HG03354 (cell line): ENCODE measurements at regions not wholly inside any gene's neighbourhood (a gene's known extent, or its start where the extent isn't known, plus 50 kb on each side); places are given as distances from the start of the nearest gene placed in this dataset.
A peak's percentile ranks its signal among the peaks of the same experiment; 100 is the strongest.
"Not testable (repeated sequence)": the region's sequence is repeated elsewhere in the genome, so short reads cannot be mapped to it uniquely, and the experiment has no call there.

Experiments used
- ATAC-seq: cut with Tn5 transposase; IDR thresholded peaks from one replicate; pipeline ENCODE4 v1.9.1; 2021; ENCODE audit warnings: mild to moderate bottlenecking; ENCODE audit not compliant: unreplicated experiment, poor library complexity, severe bottlenecking

DNA sequence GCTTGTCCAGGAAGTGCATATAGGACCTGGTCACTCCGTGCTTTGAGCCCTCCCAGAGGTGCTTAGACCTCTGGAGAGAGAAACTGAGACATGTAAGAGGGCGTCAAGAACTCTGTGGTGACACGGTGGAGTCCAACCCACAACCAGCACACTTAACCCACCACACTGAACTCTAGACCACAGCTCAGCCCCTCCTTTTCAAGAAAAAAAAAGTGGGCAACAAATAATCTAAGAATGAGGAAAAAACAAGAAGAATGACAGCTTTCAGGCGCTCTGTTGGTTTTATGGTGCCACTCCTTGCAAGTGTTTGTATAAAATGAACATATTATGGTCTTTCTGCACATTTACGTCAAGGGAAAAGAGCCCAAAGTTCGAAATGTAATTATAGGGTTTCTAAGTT lies 50.2 kb upstream of the SNAPC3 start:
- ATAC-seq = no peak

DNA sequence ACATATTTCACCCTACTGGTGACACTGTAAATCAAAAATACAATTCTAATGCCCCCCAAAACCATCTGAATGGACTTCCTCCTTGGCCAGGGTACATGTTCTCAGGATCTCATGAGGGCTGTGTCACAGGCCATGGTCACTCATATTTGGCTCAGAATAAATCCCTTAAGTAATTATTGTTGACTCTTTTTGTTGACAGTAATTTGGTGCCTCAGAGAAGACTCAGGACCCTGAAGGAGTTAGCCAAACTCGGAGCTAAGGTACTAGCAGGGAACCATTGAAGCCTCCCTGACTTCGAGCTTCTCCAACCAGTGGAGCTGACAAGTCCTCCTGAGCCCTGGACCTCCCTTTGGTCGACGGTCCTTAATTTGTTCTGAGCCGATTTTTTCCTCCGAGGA lies 51.2 kb upstream of the SNAPC3 start:
- no peak for ATAC-seq

GRCh38 chr9:15370466-15371447 lies 51.9 kb upstream of the SNAPC3 start:
- ATAC-seq = no peak

- ATAC-seq = no peak
Measured at GRCh38 chr9:15369871-15370270, 52.8 kb upstream of the SNAPC3 start.

DNA sequence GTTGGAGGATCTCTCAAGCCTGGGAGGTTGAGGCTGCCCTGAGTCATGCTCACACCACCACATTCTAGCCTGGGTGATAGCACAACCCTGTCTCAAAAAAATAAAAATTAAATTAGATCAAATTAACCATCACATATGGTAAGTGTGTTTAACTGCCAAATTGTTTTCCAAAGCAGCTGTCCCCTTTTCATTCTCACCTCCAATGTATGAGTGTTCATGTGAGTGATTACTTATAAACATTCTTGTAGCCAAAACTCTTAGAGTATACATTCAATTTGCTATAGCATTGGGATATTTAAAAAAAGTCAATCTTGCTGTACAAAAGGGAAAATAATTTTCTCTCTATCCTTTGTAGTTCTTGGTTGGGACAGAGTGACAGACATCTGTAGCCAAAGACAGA lies 53.4 kb upstream of the SNAPC3 start:
- no peak for ATAC-seq

DNA sequence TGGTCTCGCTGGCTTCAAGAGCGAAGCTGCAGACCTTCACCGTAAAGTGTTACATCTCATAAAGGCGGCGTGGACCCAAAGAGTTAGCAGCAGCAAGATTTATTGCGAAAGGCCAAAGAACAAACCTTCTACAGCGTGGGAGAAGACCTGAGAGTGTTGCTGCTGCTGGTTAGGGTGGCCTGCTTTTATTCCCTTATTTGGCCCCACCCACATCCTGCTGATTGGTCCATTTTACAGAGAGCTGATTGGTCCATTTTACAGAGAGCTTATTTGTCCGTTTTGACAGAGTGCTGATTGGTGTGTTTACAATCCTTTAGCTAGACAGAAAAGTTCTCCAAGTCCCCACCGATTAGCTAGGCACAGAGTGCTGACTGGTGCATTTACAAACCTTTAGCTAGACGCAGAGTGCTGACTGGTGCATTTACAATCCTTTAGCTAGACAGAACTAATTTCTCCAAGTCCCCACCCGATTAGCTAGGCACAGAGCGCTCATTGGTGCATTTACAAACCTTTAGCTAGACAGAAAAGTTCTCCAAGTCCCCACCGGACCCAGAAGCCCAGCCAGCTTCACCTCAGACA lies 57.6 kb upstream of the SNAPC3 start:
- ATAC-seq = not testable (repeated sequence)

DNA sequence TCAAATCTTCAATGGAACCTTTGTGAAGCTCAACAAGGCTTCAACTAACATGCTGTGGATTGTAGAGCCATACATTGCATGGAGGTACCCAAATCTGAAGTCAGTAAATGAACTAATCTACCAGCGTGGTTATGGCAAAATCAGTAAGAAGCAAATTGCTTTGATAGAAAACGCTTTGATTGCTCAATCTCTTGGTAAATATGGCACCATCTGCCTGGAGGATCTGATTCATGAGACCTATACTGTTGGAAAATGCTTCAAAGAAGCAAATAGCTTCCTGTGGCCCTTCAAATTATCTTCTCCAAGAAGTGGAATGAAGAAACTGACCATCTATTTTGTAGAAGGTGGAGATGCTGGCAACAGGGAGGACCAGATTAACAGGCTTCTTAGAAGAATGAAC lies 54.7 kb upstream of the TTC39B start:
- ATAC-seq = no peak

GRCh38 chr9:15357050-15357653 lies 50.1 kb upstream of the TTC39B start:
- ATAC-seq = peak; percentile 94
